HG03558 (cell line): ENCODE measurements at regions not wholly inside any gene's neighbourhood (a gene's known extent, or its start where the extent isn't known, plus 50 kb on each side); places are given as distances from the start of the nearest gene placed in this dataset.
A peak's percentile ranks its signal among the peaks of the same experiment; 100 is the strongest.
"Not testable (repeated sequence)": the region's sequence is repeated elsewhere in the genome, so short reads cannot be mapped to it uniquely, and the experiment has no call there.

Experiments
- ATAC-seq: cut with Tn5 transposase; IDR thresholded peaks from one replicate; pipeline ENCODE4 v1.9.1; 2021; ENCODE audit warnings: moderate number of reproducible peaks; ENCODE audit not compliant: unreplicated experiment; ENCODE audit errors: extremely low read depth

DNA sequence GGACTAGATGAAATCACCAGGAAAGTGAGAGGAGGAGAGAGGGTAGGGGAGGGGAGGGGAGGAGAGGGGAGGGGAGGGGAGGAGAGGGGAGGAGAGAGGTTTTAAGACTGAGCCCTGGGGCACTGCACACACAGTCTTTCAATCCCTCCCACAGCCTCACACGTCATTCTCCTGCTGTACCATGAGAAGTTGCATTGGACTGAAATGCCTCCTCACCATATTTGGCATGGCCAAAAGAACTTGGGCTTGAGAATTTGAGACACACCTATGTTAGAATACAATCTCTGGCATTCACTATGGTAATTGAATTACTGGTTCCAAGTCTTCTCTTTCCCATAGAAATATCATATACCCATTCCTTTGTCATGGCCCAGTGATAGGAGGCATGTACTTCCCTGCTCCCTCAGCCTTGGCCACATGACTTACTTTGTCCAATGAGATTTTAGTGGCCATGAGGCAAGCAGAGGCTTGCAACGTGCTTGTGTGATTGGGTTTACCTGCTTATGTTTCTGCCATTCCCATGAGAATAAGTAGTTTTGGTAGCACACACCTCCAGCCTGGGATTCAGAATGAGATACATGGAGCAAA, 133.3 kb upstream of the SMARCA2 start:
- ATAC-seq, result no peak

DNA sequence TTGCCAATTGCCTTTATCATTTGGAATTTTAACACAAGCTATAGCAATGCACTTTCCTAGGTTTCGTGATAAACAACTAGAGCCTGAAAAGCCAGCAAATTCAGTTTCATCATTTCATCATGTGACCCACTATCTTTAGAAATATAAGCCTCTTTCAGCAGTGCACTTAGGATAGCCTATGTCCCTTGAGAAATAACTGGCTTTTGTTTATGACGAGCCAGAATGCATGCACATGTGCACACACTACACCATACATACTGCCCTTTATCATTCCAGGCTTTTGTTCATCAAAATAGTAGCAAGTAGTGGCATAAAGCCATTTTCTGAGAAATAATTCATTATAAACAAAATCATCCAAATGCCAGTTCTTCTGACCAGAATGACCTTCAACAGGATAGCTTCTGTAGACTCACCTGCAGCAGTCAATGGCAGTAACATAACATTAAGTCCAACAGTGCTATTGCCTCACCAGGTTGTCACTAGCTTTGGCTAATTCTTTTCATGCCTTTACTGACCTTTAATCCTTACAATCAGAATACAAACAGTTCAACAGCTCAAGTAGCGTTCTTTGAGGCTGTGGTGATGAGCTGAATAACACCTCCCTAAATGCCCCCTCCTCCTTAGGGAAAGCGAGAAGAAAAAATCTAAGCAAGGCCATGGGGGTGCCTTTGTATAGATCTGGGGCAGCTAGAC, 132.3 kb upstream of the SMARCA2 start:
- no peak for ATAC-seq

DNA sequence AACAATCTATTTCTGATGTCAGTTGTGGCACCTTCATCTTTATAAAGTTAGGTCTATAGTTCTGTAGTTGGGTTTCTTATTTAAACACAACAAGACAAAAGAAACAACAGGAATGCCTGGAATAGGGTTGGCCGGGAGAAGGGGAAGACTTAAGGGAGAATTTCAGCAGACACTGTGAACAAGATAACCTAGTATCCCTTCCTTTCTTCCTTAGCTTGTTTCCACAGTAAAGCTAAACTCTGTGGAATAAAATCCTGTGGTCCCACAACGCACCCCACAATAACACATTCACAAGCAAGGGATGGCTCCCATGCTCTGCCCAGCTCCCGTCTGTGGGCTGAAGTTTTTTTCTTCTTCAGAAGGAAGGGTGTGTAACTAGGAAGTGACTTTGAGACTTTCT, 124.9 kb upstream of the SMARCA2 start:
- no peak for ATAC-seq

DNA sequence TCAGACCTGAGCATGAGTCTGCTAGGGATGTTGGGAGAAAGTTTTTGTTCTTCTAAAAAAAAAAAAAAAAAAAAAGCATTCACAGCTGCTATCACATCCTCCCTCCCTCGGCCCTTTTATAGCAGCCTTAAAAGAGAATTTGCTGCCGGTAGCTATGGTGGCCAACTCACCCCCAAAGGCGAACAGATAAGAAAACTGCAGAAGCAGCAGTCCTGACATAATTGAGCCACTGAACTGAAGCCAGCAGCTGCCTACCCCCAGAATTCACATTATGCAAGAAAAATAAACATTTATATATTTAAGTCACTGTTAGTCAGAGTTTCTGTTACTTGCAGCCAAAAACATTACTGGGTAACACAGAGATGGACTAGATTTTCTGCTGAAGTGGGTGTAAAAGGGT, 124.3 kb upstream of the SMARCA2 start:
- no peak for ATAC-seq

DNA sequence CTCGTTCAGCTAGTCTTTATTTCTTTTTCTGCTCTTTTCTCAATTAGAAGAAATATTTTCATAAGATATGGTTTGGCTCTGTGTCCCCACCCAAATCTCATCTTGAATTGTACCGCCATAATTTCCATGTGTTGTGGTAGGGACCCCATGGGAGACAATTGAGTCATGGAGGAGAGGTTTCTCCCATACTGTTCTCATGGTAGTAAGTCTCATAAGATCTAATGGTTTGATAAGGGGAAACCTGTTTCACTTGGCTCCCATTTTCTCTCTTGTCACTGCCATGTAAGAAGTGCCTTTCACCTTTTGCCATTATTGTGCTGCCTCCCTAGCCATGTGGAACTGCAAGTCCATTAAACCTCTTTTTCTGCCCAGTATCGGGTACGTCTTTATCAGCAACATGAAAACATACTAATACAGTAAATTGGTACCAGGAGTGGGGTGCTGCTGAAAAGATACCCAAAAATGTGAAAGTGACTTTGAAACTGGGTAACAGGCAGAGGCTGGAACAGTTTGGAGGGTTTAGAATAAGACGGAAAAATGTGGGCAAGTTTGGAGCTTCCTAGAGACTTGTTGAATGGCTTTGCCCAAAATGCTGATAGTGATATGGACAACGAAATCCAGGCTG, 112.0 kb upstream of the SMARCA2 start:
- not testable (repeated sequence) for ATAC-seq

DNA sequence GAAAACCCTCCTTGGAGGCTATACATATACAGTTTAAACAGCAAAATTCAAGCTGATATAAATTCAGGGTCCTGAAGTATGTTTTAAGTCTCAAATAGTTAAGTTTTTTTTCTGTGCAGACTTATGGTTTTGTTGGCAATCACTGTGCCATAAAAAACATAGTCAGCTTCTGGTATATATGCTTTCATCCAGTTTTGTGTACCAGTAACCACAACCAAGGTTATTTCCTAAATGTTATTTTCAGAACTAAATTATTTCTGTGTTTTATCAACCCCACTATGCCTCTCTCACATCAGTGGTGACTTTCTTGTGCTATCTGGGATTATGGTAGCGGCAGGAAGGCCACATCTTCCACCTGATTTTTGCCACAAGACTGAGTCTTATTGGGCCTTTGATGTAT, 107.7 kb upstream of the SMARCA2 start:
- ATAC-seq, result no peak

DNA sequence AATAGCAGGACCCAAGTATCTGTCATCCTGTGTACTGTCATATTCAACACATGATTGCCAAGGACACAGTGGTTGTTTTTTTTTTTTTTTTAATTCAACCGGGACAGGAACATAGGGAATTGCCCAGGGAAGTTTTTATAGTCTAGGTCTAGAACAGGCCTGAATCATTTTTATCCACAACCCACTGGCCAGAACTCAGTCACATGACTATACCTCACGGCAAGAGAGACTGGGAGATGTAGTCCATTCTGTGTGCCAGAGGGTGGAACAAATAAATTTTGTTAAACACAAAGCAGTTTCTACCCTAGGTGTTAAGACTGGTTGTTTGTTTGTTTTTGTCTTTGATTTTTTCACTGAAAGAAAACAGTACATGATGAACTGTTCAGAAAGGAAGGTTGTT, 105.8 kb upstream of the SMARCA2 start:
- ATAC-seq, result no peak

DNA sequence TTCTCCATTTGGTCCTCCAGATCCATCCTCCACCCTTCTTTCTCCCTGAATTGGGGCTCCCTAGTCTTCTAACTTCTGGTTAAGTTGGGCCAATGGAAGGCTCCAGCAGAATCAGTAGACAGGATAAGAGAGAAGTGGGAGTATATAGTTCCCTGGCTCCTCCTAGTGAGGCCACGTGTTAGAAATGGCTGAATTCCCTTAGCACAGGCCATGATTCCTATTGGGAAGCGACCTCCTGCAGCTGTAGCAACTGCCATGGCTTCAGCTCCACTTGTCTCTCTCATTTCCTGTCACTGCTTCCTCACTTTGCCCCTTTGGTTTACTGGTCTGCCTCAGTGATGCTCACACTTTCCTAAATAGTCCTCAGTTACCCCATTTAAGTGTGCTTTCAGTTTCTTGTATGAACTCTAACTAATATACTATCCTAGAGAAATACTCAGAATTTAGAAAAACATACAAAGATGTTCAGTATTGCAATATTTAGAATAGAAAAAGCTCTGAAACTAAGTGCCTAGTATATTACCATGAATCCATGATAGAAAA, 104.8 kb upstream of the SMARCA2 start:
- ATAC-seq, result no peak

DNA sequence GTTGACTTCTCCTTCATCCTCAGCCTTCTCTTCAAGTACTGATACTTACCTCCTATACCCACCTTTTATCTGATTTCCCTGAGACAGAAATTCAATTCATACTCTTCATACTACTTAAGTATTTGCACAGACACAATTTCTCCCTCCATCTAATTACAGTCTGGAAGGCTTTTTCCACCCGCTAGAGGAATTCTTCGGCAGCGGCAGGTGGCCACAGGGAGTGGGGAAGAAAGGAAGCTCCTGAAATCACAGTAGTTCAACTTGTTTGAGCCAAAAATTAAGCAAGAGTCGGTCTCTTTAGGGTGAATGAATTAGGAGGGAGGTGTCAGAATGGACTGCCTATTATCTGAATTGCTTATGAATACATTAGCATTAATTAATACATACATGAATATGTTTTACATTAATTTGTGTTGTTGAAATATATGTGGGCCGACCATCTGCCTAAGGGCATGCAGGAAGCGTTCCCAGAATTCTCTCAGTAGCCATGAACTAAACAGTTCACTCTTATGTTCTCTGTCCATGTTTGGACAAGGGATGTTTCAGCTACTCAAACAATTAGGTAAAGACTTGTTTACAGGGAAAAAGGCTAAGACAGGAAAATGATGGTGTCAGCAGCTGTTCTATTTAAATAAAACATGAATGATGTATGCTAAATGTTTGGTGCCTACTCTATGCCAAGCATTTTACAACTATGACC, 101.4 kb upstream of the SMARCA2 start:
- ATAC-seq, result no peak

DNA sequence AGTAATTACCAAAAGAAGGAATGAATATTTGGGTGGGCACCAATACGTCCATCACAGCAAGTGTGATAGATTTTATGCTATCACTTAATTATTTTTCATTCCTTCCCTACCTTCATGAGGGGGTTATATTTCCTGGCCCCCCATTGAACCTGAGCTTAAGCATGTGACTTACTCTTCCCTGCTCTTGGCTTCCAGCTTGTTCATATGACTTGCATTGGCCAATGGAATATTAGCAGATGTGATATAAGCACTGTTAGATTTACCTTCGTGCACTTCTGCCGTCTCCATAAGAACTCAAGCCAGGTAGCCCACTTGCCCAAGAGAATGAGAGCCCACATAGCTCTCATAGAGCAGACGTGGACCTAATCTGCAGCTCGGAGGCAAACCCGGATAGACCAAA, 99.1 kb upstream of the SMARCA2 start:
- ATAC-seq, result no peak

DNA sequence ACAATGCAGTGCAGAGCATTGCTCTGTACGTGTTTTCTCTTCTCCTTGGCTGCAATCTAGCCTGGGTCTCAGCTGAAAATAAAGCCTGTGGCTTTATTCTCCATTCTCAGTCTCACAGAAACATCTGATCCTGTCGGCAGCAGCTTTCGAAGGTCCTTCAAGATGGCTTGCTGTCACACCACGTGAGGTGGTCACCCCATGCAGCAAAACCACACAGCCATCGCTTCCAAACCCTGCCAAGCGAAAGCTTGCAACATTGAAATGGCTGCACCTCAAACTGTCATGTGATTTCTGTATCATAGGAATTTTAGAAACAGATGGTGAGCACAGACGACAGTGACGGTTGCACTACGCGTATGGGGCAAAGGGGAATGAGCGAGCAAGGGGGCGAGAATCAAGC, 98.5 kb upstream of the SMARCA2 start:
- no peak for ATAC-seq

DNA sequence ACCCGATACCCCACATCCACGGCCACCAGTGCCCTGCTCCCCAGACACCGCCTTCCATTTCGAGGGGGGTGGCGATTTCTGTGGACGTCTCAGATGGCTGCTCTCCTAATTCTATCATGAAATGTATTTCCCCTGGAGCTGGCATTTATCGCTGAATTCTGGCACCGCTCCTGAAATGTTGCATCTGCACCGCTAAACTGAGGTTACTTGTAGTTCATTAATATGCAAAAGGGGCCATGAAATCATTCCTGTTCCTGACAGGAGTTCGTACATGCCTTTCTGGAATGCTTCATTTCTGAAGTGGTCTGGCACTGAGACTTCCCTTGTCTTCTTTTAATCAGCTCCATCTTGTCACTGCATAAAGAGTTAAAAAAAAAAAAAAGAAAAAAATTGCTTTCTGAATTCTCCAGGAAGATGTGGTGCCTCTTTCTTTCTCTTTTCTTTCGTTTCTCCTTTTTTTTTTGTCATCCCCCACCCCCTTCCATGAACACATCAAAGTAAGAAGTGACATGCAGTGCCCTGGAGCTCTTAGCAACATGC, 97.7 kb upstream of the SMARCA2 start:
- no peak for ATAC-seq

DNA sequence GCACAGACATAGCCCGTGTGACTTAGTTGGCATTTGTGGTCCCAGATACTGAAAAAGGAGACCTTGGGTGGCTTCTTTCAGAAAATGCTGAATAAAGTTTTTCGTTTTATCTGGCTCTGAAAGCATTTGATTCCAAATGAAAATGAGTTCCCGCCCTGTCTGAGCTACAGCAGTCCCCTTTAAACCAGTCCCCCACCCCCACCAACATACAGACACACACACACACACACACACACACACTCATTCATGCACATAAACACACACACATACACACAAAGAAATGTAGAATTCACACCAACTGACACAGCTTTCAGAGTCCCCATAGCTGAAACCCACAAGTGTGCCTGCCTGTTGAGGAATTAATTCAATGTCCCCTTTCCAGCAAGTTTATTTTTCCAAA, 97.0 kb upstream of the SMARCA2 start:
- ATAC-seq, result no peak

DNA sequence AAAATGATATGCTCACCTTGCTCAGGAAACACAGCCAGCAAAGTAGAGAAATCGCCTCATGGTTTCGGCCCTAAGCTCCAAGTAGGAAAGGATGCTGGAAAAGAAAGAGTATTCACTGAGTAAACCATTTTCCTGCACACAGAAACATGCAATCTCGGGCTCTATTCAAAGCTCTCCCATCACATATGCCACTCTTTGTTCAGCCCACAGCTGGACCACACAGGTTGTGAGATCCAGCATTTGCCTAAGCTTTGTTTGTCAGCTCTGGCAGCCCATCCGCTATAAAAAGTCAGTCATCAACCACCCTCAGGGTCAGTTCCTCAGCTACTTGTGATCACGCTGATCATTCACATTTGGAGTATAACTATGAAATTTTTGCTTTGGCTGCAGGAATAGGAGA, 96.5 kb upstream of the SMARCA2 start:
- ATAC-seq, result no peak

DNA sequence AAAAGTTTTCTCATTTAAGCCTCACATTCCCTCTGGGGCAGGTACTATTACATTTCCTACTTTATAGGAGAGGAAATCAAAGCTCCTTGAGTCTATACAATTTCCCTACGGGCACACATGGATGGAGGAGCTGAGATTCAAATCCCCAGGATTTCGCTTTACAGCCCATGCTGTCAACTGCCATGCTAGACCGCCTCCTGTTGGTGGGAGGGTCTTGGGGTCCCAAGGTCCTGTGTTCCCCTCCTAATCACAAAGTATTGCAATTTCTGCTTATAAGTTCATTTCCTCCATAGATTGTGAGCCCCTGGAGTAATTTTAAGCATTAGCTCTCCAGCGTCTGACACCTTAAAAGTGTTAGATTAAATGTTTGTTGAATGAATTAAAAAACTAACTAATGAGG, 95.9 kb upstream of the SMARCA2 start:
- no peak for ATAC-seq

DNA sequence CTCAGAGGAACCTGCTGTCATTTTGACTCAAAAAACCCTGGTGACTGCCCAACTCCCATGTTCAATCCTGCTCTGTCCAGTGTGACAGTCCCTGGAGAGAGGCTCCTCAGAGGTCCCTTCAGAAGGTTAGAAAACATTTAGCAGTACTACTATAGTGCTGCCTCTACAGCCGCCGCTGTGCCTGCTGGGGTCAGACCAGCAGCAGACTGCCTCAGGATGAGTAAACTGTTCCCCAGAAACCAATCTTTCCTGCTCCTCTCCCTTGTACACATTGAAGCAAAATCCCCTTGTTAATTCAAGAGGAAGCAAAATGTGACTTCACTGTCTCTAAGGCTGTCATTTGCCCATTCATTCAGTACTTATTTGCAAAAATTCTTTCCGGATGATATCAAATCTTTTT, 94.8 kb upstream of the SMARCA2 start:
- no peak for ATAC-seq

DNA sequence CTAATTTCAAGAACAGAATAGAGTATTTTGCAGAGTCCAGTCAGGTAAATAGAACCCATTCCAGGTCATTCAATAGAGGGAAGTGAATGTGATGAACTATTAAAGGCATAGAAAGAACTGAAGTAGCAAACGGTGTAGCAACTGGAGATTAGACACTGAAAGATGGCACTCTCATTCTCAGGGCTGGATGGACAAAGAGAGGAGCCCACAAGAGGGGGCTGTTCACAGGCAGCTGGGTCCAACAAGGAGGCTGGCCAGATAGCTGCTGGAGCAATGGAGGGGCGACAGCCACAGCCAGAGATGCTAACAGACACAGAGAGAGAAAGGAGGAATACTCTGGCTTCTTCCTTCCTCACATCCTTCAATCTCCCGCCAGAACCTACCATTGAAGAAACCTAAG, 93.1 kb upstream of the SMARCA2 start:
- ATAC-seq, result no peak

DNA sequence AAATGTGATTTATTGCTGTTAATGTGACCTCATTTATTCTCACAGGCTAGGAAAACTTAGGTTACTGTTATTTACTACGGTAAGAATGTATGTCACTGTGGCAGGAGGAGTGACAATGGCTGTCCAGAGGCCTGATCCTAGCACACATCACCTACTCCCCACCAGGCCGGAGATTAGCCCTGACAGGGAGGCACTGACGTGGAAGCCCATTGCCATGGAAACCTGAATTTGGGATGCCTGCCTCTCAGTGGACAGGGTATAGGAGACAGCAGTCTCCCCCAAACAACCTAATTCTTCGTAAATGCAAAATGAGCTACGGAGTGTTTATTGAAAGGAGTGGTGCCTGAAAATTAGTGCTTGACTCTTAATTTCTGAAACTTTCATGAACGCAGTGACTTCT, 87.6 kb upstream of the SMARCA2 start:
- no peak for ATAC-seq

DNA sequence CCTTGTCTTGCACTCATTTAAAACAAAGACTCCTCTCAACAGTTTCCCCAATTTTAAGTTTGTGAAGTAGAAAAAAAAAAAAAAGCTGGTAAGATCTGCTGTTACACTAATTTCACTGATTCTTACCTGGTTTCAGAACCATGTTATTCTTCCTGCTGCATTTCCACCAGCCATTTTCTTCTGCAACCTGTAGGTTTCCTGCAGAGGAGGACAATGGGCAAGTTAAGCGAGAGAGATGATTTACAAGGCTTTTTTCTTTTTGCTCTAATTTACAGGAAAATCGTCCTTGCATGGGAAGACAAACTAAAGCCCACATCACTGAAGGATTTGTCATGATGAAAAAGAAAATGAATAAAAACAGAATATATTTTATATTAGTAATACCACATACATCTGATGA, 86.0 kb upstream of the SMARCA2 start:
- ATAC-seq, result no peak

DNA sequence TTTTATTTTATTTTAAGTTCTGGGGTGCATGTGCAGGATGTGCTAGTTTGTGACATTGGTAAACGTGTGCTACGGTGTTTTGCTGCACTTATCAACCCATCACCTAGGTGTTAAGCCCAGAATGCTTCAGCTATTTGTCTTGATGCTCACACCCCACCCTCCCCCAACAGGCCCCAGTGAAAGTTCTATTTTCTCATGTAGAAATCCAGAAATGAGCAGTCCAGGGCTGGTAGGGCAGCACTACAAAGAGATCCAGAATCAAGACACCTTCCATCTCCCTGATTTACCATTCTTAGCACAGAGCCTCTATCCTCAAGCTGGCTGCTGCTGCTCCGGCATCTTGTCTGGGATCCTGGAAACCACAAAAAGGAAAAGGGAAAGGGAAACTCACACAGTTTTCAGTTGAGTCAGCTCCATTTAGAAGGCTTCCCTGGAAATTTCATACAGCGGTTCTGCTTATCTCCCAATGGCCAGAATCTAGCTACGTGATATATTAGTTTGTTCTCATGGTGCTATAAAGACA, 85.4 kb upstream of the SMARCA2 start:
- peak; percentile 19 for ATAC-seq
